H1 (cell line): ENCODE measurements at regions not wholly inside any gene's neighbourhood (a gene's known extent, or its start where the extent isn't known, plus 50 kb on each side); places are given as distances from the start of the nearest gene placed in this dataset.

Experiments
- CTCF ChIA-PET: fragments of 300-600 bp; sonication (Branson Sonifier 250); formaldehyde crosslinking; loops from one replicate; lab custom pipeline; 2021; ENCODE audit not compliant: partially characterized antibody; lab: Charles Lee
- POLR2A ChIA-PET: fragments of 300-600 bp; sonication (Branson Sonifier 250); formaldehyde crosslinking; loops from one replicate; lab custom pipeline; 2021; ENCODE audit warnings: inconsistent platforms; ENCODE audit not compliant: partially characterized antibody; lab: Charles Lee
- DNase-seq, 2 experiments: peaks; one replicate each; pipeline versions ENCODE4 v3.0.0 to v3.0.0-alpha.2; 2010 to 2022; ENCODE audit warnings: low spot score in 2 of 2, low read depth in 1 of 2, mixed read lengths in 1 of 2
- FAIRE-seq: peaks from 2 replicates; lab custom pipeline; 2011; peaks lifted over from hg19 to GRCh38; lab: Jason Lieb, UNC
- H2AFZ ChIP-seq: 2 replicates; pipeline ENCODE4 v1.8.1; 2012; ENCODE audit warnings: low read length, inconsistent platforms
- H2AK5ac ChIP-seq: 2 replicates; pipeline ENCODE4 v1.6.1; 2013; ENCODE audit warnings: low read depth, low read length
- H2BK120ac ChIP-seq: replicated peaks from 2 replicates; pipeline ENCODE3; 2013; ENCODE audit warnings: low read depth, low read length, inconsistent platforms
- H2BK12ac ChIP-seq: 2 replicates; pipeline ENCODE4 v1.6.1; 2013; ENCODE audit warnings: low read depth, low read length
- H2BK15ac ChIP-seq: 2 replicates; pipeline ENCODE4 v1.6.1; 2013; ENCODE audit warnings: low read length
- H2BK20ac ChIP-seq: 2 replicates; pipeline ENCODE4 v1.6.1; 2013; ENCODE audit warnings: low read length
- H2BK5ac ChIP-seq: 2 replicates; pipeline ENCODE4 v1.6.1; 2013; ENCODE audit warnings: low read depth, low read length
- H3K14ac ChIP-seq: 2 replicates; pipeline ENCODE4 v1.6.1; 2013; ENCODE audit warnings: inconsistent platforms; ENCODE audit not compliant: insufficient read length
- H3K18ac ChIP-seq: 2 replicates; pipeline ENCODE4 v1.6.1; 2013; ENCODE audit warnings: low read length; ENCODE audit errors: extremely low read depth
- H3K23ac ChIP-seq: 2 replicates; pipeline ENCODE4 v1.6.1; 2013; ENCODE audit warnings: inconsistent platforms; ENCODE audit not compliant: insufficient read length
- H3K23me2 ChIP-seq: 2 replicates; pipeline ENCODE4 v1.6.1; 2013; ENCODE audit warnings: low read depth, low read length
- H3K27ac ChIP-seq: 2 replicates; pipeline ENCODE4 v1.6.1; 2011; ENCODE audit warnings: low read depth, low read length, inconsistent platforms
- H3K27me3 ChIP-seq, 4 experiments: replicated peaks in 1 of 4; 1 replicate in 1 of 4; 2 replicates in 3 of 4; pipeline versions ENCODE4 v1.6.1 to v1.8.1; 2011 to 2013; ENCODE audit warnings: low read length in 3 of 4, mild to moderate bottlenecking in 3 of 4, inconsistent platforms in 2 of 4, mixed read lengths in 2 of 4, moderate library complexity in 1 of 4; ENCODE audit not compliant: control insufficient read depth in 3 of 4, insufficient read depth in 3 of 4; ENCODE audit errors: extremely low read depth in 1 of 4
- H3K36me3 ChIP-seq, 4 experiments: 2 replicates each; pipeline versions ENCODE4 v1.6.1 to v1.8.1; 2011 to 2013; ENCODE audit warnings: mild to moderate bottlenecking in 4 of 4, low read length in 3 of 4, moderate library complexity in 2 of 4, control low read depth in 1 of 4, inconsistent platforms in 1 of 4; ENCODE audit not compliant: insufficient read depth in 4 of 4, control insufficient read depth in 2 of 4
- H3K4ac ChIP-seq: replicated peaks from 2 replicates; pipeline ENCODE3; 2013; ENCODE audit warnings: low read length, low read depth, mixed read lengths, inconsistent platforms; ENCODE audit not compliant: insufficient read length
- H3K4me1 ChIP-seq, 4 experiments: replicated peaks in 1 of 4; 1 replicate in 1 of 4; 2 replicates in 3 of 4; pipeline versions ENCODE4 v1.6.1 to v1.8.1; 2011 to 2013; ENCODE audit warnings: low read length in 3 of 4, inconsistent platforms in 2 of 4, mixed read lengths in 1 of 4; ENCODE audit not compliant: insufficient read depth in 4 of 4, control insufficient read depth in 3 of 4
- H3K4me2 ChIP-seq, 2 experiments: 2 replicates each; pipeline versions ENCODE4 v1.6.1 to v1.8.1; 2011 to 2013; ENCODE audit warnings: low read depth in 2 of 2, low read length in 2 of 2, control low read depth in 1 of 2, inconsistent platforms in 1 of 2, mild to moderate bottlenecking in 1 of 2; ENCODE audit not compliant: insufficient read depth in 1 of 2
- H3K4me3 ChIP-seq, 4 experiments: fragments of 200-600, 300-600 bp in 1 of 4; sonication (generic), shearing (Covaris generic), sonication (Bioruptor Twin) in 1 of 4; 2 replicates each; pipeline versions ENCODE4 v1.5.1 to v1.8.1; 2011 to 2016; ENCODE audit warnings: low read length in 4 of 4, low read depth in 3 of 4, control low read depth in 2 of 4, inconsistent platforms in 2 of 4, mild to moderate bottlenecking in 2 of 4, mixed read lengths in 1 of 4, moderate library complexity in 1 of 4; ENCODE audit not compliant: insufficient read depth in 2 of 4; ENCODE audit errors: extremely low read depth in 1 of 4
- H3K56ac ChIP-seq: replicated peaks from 2 replicates; pipeline ENCODE3; 2013; ENCODE audit warnings: low read depth, mild to moderate bottlenecking, mixed read lengths, low read length, inconsistent platforms; ENCODE audit not compliant: insufficient read length
- H3K79me1 ChIP-seq: 2 replicates; pipeline ENCODE4 v1.6.1; 2013; ENCODE audit warnings: low read depth, low read length, control low read depth
- H3K79me2 ChIP-seq, 2 experiments: 2 replicates each; pipeline versions ENCODE4 v1.6.1 to v1.8.1; 2012 to 2013; ENCODE audit warnings: low read length in 2 of 2, mild to moderate bottlenecking in 2 of 2, inconsistent platforms in 1 of 2; ENCODE audit not compliant: insufficient read depth in 2 of 2, control insufficient read depth in 1 of 2
- H3K9ac ChIP-seq, 4 experiments: replicated peaks in 1 of 4; 1 replicate in 1 of 4; 2 replicates in 3 of 4; pipeline versions ENCODE4 v1.6.1 to v1.8.1; 2011 to 2013; ENCODE audit warnings: low read depth in 3 of 4, low read length in 3 of 4, control low read depth in 2 of 4, mild to moderate bottlenecking in 2 of 4, moderate library complexity in 2 of 4, inconsistent platforms in 1 of 4; ENCODE audit errors: extremely low read depth in 1 of 4
- H3K9me3 ChIP-seq, 2 experiments: 2 replicates each; pipeline versions ENCODE4 v1.6.1 to v1.8.1; 2012 to 2013; ENCODE audit warnings: mild to moderate bottlenecking in 2 of 2, moderate library complexity in 2 of 2, control low read depth in 1 of 2, inconsistent platforms in 1 of 2, low read depth in 1 of 2, low read length in 1 of 2, mixed read lengths in 1 of 2; ENCODE audit not compliant: insufficient read depth in 2 of 2
- H4K20me1 ChIP-seq, 2 experiments: replicated peaks in 1 of 2; 2 replicates each; pipeline versions ENCODE3 to v1.8.1; 2011 to 2013; ENCODE audit warnings: inconsistent platforms in 2 of 2, low read length in 2 of 2, mild to moderate bottlenecking in 1 of 2; ENCODE audit not compliant: insufficient read depth in 2 of 2, control insufficient read depth in 1 of 2
- H4K5ac ChIP-seq: 2 replicates; pipeline ENCODE4 v1.6.1; 2013; ENCODE audit warnings: low read length, low read depth, mixed read lengths, inconsistent platforms; ENCODE audit not compliant: insufficient read length
- H4K8ac ChIP-seq: 2 replicates; pipeline ENCODE4 v1.8.0; 2013; ENCODE audit warnings: mild to moderate bottlenecking, moderate library complexity, low read length, inconsistent platforms; ENCODE audit not compliant: insufficient read depth; ENCODE audit errors: extremely low read depth
- H4K91ac ChIP-seq: replicated peaks from 2 replicates; pipeline ENCODE3; 2013; ENCODE audit warnings: low read length, mixed read lengths, inconsistent platforms; ENCODE audit not compliant: insufficient read length
- CEBPB ChIP-seq: IDR thresholded peaks from 2 replicates; pipeline ENCODE4 v1.6.1; 2012; ENCODE audit warnings: low read depth, low read length
- CHD2 ChIP-seq: IDR thresholded peaks from 2 replicates; pipeline ENCODE4 v1.6.1; 2012; ENCODE audit warnings: low read length, improper control_type of control experiment
- EP300 ChIP-seq, 2 experiments: IDR thresholded peaks; 1 replicate in 1 of 2; 2 replicates in 1 of 2; pipeline ENCODE4 v1.6.1; 2011 to 2012; ENCODE audit warnings: low read depth in 2 of 2, low read length in 2 of 2, mild to moderate bottlenecking in 2 of 2, borderline replicate concordance in 1 of 2, inconsistent platforms in 1 of 2, moderate library complexity in 1 of 2
- RFX5 ChIP-seq: IDR thresholded peaks from 2 replicates; pipeline ENCODE4 v1.6.1; 2011; ENCODE audit warnings: low read depth, low read length, improper control_type of control experiment, borderline replicate concordance
- RNF2 ChIP-seq: fragments of 200-900, 300-1000 bp; sonication (generic); IDR thresholded peaks from 2 replicates; pipeline ENCODE4 v1.7.1; 2016; ENCODE audit warnings: borderline replicate concordance, low read depth, mild to moderate bottlenecking, antibody characterized with exemption, low read length; ENCODE audit not compliant: poor library complexity, severe bottlenecking; ENCODE audit errors: missing control alignments
- SP2 ChIP-seq: IDR thresholded peaks from 2 replicates; pipeline ENCODE4 v1.6.1; 2012; ENCODE audit warnings: mild to moderate bottlenecking, low read length, inconsistent platforms
- YY1 ChIP-seq: IDR thresholded peaks from 2 replicates; pipeline ENCODE4 v1.6.1; 2011; ENCODE audit warnings: low read depth, mild to moderate bottlenecking, low read length
- WGBS, 2 experiments: shearing (Covaris generic) in 1 of 2; methylation state at CpG; one replicate each; pipeline versions ENCODE4 v1.1.6 to v1.1.7; 2013 to 2015; ENCODE audit warnings: low lambda C conversion rate in 2 of 2, mixed read lengths in 2 of 2, inconsistent platforms in 1 of 2, low coverage in 1 of 2, missing lambda C conversion rate in 1 of 2; ENCODE audit not compliant: insufficient replicate concordance in 2 of 2, insufficient coverage in 1 of 2, insufficient read length in 1 of 2; ENCODE audit errors: extremely low coverage in 1 of 2, missing lambda C conversion rate in 1 of 2; 5-methylcytosine and 5-hydroxymethylcytosine counted together

GRCh38 chr2:239455436-239456203, 54.8 kb upstream of the HDAC4 start:
- DNase-seq: no peak

More at GRCh38 chr2:239455436-239456203, 54.8 kb upstream of the HDAC4 start:
- 87% methylated on average over 17 of the region's 17 CpGs; no CpG with 5 or more reads in 1 of the 2 experiments for WGBS, 2 experiments
- no peak overlapping the region for H3K14ac ChIP-seq
- no peak overlapping the region for H2BK20ac ChIP-seq
- H3K23me2 ChIP-seq: no peaks in the 10 kb centered on the region
- no peak overlapping the region for H2BK120ac ChIP-seq
- H4K20me1 ChIP-seq: no peaks in the 10 kb centered on the region
- H3K4me2 ChIP-seq: no peak overlapping the region
- H2AFZ ChIP-seq: no peak overlapping the region
- no peak overlapping the region for H2BK12ac ChIP-seq
- no peak overlapping the region for H3K23ac ChIP-seq
- no peak overlapping the region for H4K5ac ChIP-seq
- no peak overlapping the region for H4K91ac ChIP-seq
- no peak overlapping the region for H3K4me3 ChIP-seq
- no peak overlapping the region for H4K8ac ChIP-seq
- no peak overlapping the region for H2BK15ac ChIP-seq
- no peaks in the 10 kb centered on the region for H3K36me3 ChIP-seq
- POLR2A ChIA-PET: no interaction called here
- peaks cover 12 to 19% of the 10 kb centered on the region in 2 experiments; a peak in 3 of 4 replicates for H3K9me3 ChIP-seq
- H2BK5ac ChIP-seq: no peak overlapping the region
- FAIRE-seq: no peak
- no peak overlapping the region for H3K27ac ChIP-seq
- TF ChIP-seq YY1 (no peak), EP300 (IDR thresholded peaks at IDR 0.05; ENCODE audit: borderline replicate concordance in 1 of 2, low read depth in 2 of 2, low read length in 2 of 2) (no peak), SP2 (no peak), CEBPB (no peak), RNF2 (no peak), RFX5 (no peak), CHD2 (no peak)
- TF ChIP-seq, all 59 proteins: peak for 0
- Histone ChIP-seq H3K4me1 (no peaks in the 10 kb centered on the region), H3K18ac (no peak overlapping the region), H3K27me3 (no peaks in the 10 kb centered on the region), H3K9ac (no peak overlapping the region), H3K79me1 (no peaks in the 10 kb centered on the region), H2AK5ac (no peak overlapping the region), H3K4ac (no peak overlapping the region), H3K79me2 (no peaks in the 10 kb centered on the region), H3K56ac (no peak overlapping the region)
- CTCF ChIA-PET: interaction anchor here (0.7 kb wide), 1 partner anchor 13 kb away, joined by 3 read pairs; no protein-coding TSS in a partner anchor
